ENCODE measurements at regions not wholly inside any gene's neighbourhood (a gene's known extent, or its start where the extent isn't known, plus 50 kb on each side); places are given as distances from the start of the nearest gene placed in this dataset.

- DNase-seq (ENCODE audit: low read depth): no peak
- H3K4me3 ChIP-seq (ENCODE audit: low read depth, low read length): no peak overlapping the region
- TF ChIP-seq CTCF (IDR thresholded peaks at IDR 0.05; ENCODE audit: insufficient read depth, low read depth, low read length): no peak
Measured at GRCh38 chr1:224804220-224804619, 125.3 kb upstream of the DNAH14 start.

- no peak for DNase-seq (ENCODE audit: low read depth)
- TF ChIP-seq CTCF (IDR thresholded peaks at IDR 0.05; ENCODE audit: insufficient read depth, low read depth, low read length): no peak
Measured at GRCh38 chr1:224805889-224806288, 123.6 kb upstream of the DNAH14 start.

GRCh38 chr1:224809137-224809536 lies 120.3 kb upstream of the DNAH14 start:
- no peak for TF ChIP-seq CTCF (IDR thresholded peaks at IDR 0.05; ENCODE audit: insufficient read depth, low read depth, low read length)
- H3K4me3 ChIP-seq (ENCODE audit: low read depth, low read length): no peak overlapping the region
- DNase-seq (ENCODE audit: low read depth): no peak

More at GRCh38 chr1:224805889-224806288, 123.6 kb upstream of the DNAH14 start:
- no peak overlapping the region for H3K4me3 ChIP-seq (ENCODE audit: low read depth, low read length)

GRCh38 chr1:224809613-224810012 lies 119.9 kb upstream of the DNAH14 start:
- TF ChIP-seq CTCF (IDR thresholded peaks at IDR 0.05; ENCODE audit: insufficient read depth, low read depth, low read length): no peak
- H3K4me3 ChIP-seq (ENCODE audit: low read depth, low read length): no peak overlapping the region
- DNase-seq (ENCODE audit: low read depth): no peak

- no peak for TF ChIP-seq CTCF (IDR thresholded peaks at IDR 0.05; ENCODE audit: insufficient read depth, low read depth, low read length)
- DNase-seq (ENCODE audit: low read depth): no peak
- no peak overlapping the region for H3K4me3 ChIP-seq (ENCODE audit: low read depth, low read length)
Measured at GRCh38 chr1:224811564-224811963, 117.9 kb upstream of the DNAH14 start.

GRCh38 chr1:224815647-224816046 lies 113.8 kb upstream of the DNAH14 start:
- no peak for DNase-seq (ENCODE audit: low read depth)
- no peak for TF ChIP-seq CTCF (IDR thresholded peaks at IDR 0.05; ENCODE audit: insufficient read depth, low read depth, low read length)
- no peak overlapping the region for H3K4me3 ChIP-seq (ENCODE audit: low read depth, low read length)

GRCh38 chr1:224816062-224816461 lies 113.4 kb upstream of the DNAH14 start:
- H3K4me3 ChIP-seq (ENCODE audit: low read depth, low read length): no peak overlapping the region
- no peak for DNase-seq (ENCODE audit: low read depth)
- TF ChIP-seq CTCF (IDR thresholded peaks at IDR 0.05; ENCODE audit: insufficient read depth, low read depth, low read length): no peak

Data from fibroblast of villous mesenchyme (primary cell).